SK-N-SH (cell line): ENCODE measurements at regions not wholly inside any gene's neighbourhood (a gene's known extent, or its start where the extent isn't known, plus 50 kb on each side); places are given as distances from the start of the nearest gene placed in this dataset.

Source experiments
- CTCF ChIA-PET: fragments of 300-600, 350-600 bp; formaldehyde crosslinking; extraction: SDS; loops from one replicate; lab custom pipeline; 2021; lab: Yijun Ruan, JAX
- POLR2A ChIA-PET: fragments of 350-600 bp; sonication (Branson Sonifier 250); formaldehyde crosslinking; extraction: SDS; loops from one replicate; lab custom pipeline; 2020; ENCODE audit warnings: antibody characterized with exemption, inconsistent platforms; lab: Yijun Ruan, JAX
- DNase-seq: peaks from one replicate; pipeline ENCODE4 v3.0.0; 2012
- H2AFZ ChIP-seq: fragments of 200-600 bp; sonication (generic); 2 replicates; pipeline ENCODE4 v1.8.1; 2016; ENCODE audit warnings: antibody characterized with exemption, mild to moderate bottlenecking, low read depth
- H3F3A ChIP-seq: fragments of 200-600 bp; sonication (generic); replicated peaks from 2 replicates; pipeline ENCODE3; 2016; ENCODE audit warnings: antibody characterized with exemption, mild to moderate bottlenecking; ENCODE audit not compliant: insufficient read depth
- H3K27ac ChIP-seq, 2 experiments: fragments of 200-500 bp in 1 of 2; fragments of 200-600 bp in 1 of 2; sonication (Bioruptor generic) in 1 of 2; sonication (generic), shearing (Covaris generic) in 1 of 2; 2 replicates each; pipeline versions ENCODE4 v1.5.1 to v1.6.1; 2014 to 2016; ENCODE audit warnings: low read depth in 2 of 2, inconsistent platforms in 1 of 2, low read length in 1 of 2, mild to moderate bottlenecking in 1 of 2, mixed read lengths in 1 of 2
- H3K27me3 ChIP-seq: fragments of 200-600 bp; sonication (generic), shearing (Covaris generic); 2 replicates; pipeline ENCODE4 v1.6.1; 2016; ENCODE audit warnings: mixed run types; ENCODE audit not compliant: insufficient read depth
- H3K36me3 ChIP-seq, 2 experiments: fragments of 200-500 bp in 1 of 2; fragments of 200-600 bp in 1 of 2; sonication (Bioruptor generic) in 1 of 2; sonication (generic) in 1 of 2; replicated peaks in 1 of 2; 2 replicates each; pipeline versions ENCODE3 to v1.5.1; 2014 to 2016; ENCODE audit warnings: low read length in 1 of 2, mild to moderate bottlenecking in 1 of 2; ENCODE audit not compliant: insufficient read depth in 2 of 2, control insufficient read depth in 1 of 2
- H3K4me1 ChIP-seq, 2 experiments: fragments of 200-500 bp in 1 of 2; fragments of 200-600 bp in 1 of 2; sonication (Bioruptor generic) in 1 of 2; sonication (generic), shearing (Covaris generic) in 1 of 2; 2 replicates each; pipeline versions ENCODE4 v1.5.1 to v1.6.1; 2014 to 2016; ENCODE audit warnings: low read depth in 1 of 2, low read length in 1 of 2, mixed run types in 1 of 2; ENCODE audit not compliant: insufficient read depth in 2 of 2, control insufficient read depth in 1 of 2
- H3K4me2 ChIP-seq: fragments of 200-600 bp; sonication (generic), shearing (Covaris generic); 2 replicates; pipeline ENCODE4 v1.6.1; 2017; ENCODE audit warnings: mixed run types
- H3K4me3 ChIP-seq, 2 experiments: fragments of 200-500 bp in 1 of 2; fragments of 200-600 bp in 1 of 2; sonication (Bioruptor generic) in 1 of 2; sonication (generic), shearing (Covaris generic) in 1 of 2; 2 replicates each; pipeline versions ENCODE4 v1.5.1 to v1.8.1; 2014 to 2016; ENCODE audit warnings: low read depth in 2 of 2, inconsistent platforms in 1 of 2, low read length in 1 of 2, mild to moderate bottlenecking in 1 of 2, mixed read lengths in 1 of 2, moderate library complexity in 1 of 2
- H3K79me2 ChIP-seq: fragments of 200-600 bp; sonication (generic); 2 replicates; pipeline ENCODE4 v1.8.1; 2017; ENCODE audit warnings: mild to moderate bottlenecking; ENCODE audit not compliant: insufficient read depth
- H3K9ac ChIP-seq: fragments of 200-600 bp; sonication (generic); 2 replicates; pipeline ENCODE4 v1.6.1; 2017; ENCODE audit warnings: mixed run types
- H3K9me2 ChIP-seq: fragments of 200-600 bp; sonication (generic); 2 replicates; pipeline ENCODE4 v1.6.1; 2017; ENCODE audit warnings: mixed run types
- H3K9me3 ChIP-seq: fragments of 200-600 bp; sonication (generic); 2 replicates; pipeline ENCODE4 v1.6.1; 2017; ENCODE audit warnings: mixed run types, mild to moderate bottlenecking, moderate library complexity
- H4K20me1 ChIP-seq: fragments of 200-600 bp; sonication (generic); 2 replicates; pipeline ENCODE4 v1.6.1; 2017; ENCODE audit warnings: mild to moderate bottlenecking, mixed run types; ENCODE audit not compliant: insufficient read depth
- CHD2 ChIP-seq: fragments of 150-350 bp; IDR thresholded peaks from 2 replicates; pipeline ENCODE4 v1.6.1; 2018; ENCODE audit warnings: low read length; ENCODE audit not compliant: partially characterized antibody
- CTCF ChIP-seq: fragments of 200-600 bp; sonication (generic); IDR thresholded peaks from 2 replicates; pipeline ENCODE4 v1.6.1; 2017; ENCODE audit warnings: antibody characterized with exemption, mild to moderate bottlenecking, moderate library complexity
- EP300 ChIP-seq, 2 experiments: IDR thresholded peaks; 2 replicates each; pipeline versions ENCODE4 v1.4.0 to v1.6.1; 2012; ENCODE audit warnings: borderline replicate concordance in 1 of 2, low read depth in 1 of 2, low read length in 1 of 2
- FOSL2 ChIP-seq: IDR thresholded peaks from 2 replicates; pipeline ENCODE4 v1.4.0; 2012; ENCODE audit warnings: low read depth, mild to moderate bottlenecking, moderate library complexity, borderline replicate concordance
- FOXJ3 ChIP-seq: sonication (generic); formaldehyde crosslinking; IDR thresholded peaks from 2 replicates; pipeline ENCODE4 v1.5.1; 2020; ENCODE audit warnings: mild to moderate bottlenecking, missing genetic modification reagents
- FOXM1 ChIP-seq: IDR thresholded peaks from 2 replicates; pipeline ENCODE4 v1.4.0; 2012; ENCODE audit warnings: low read depth, mild to moderate bottlenecking
- GABPA ChIP-seq: IDR thresholded peaks from 2 replicates; pipeline ENCODE4 v1.4.0; 2012; ENCODE audit warnings: low read depth, mild to moderate bottlenecking
- JUND ChIP-seq: IDR thresholded peaks from 2 replicates; pipeline ENCODE4 v1.4.0; 2012
- NFIC ChIP-seq: IDR thresholded peaks from 2 replicates; pipeline ENCODE4 v1.4.0; 2012; ENCODE audit warnings: borderline replicate concordance
- RFX5 ChIP-seq: IDR thresholded peaks from 2 replicates; pipeline ENCODE4 v1.6.1; 2012; ENCODE audit warnings: mild to moderate bottlenecking, improper control_type of control experiment, low read length
- RXRA ChIP-seq: IDR thresholded peaks from 2 replicates; pipeline ENCODE4 v1.4.0; 2012; ENCODE audit warnings: low read depth, mild to moderate bottlenecking, borderline replicate concordance
- SMC3 ChIP-seq: IDR thresholded peaks from 2 replicates; pipeline ENCODE4 v1.6.1; 2012; ENCODE audit warnings: low read depth, low read length, improper control_type of control experiment
- TAF1 ChIP-seq: IDR thresholded peaks from 2 replicates; pipeline ENCODE4 v1.6.1; 2012; ENCODE audit warnings: low read depth, mild to moderate bottlenecking, low read length, moderate library complexity, borderline replicate concordance
- TEAD4 ChIP-seq: IDR thresholded peaks from 2 replicates; pipeline ENCODE4 v1.4.0; 2012; ENCODE audit warnings: mild to moderate bottlenecking, borderline replicate concordance; ENCODE audit not compliant: insufficient read depth
- YY1 ChIP-seq: IDR thresholded peaks from 2 replicates; pipeline ENCODE4 v1.4.0; 2012; ENCODE audit warnings: low read depth, mild to moderate bottlenecking
- WGBS: methylation state at CpG from one replicate; pipeline ENCODE4 v1.1.6; 2017; ENCODE audit warnings: low lambda C conversion rate; 5-methylcytosine and 5-hydroxymethylcytosine counted together
- TF ChIP-seq, protein P1 (sequence below): IDR thresholded peaks from 2 replicates; pipeline ENCODE4 v1.4.0; 2012; ENCODE audit warnings: low read depth, borderline replicate concordance
- TF ChIP-seq, protein P2 (sequence below): fragments of 150-350 bp; IDR thresholded peaks from 2 replicates; pipeline ENCODE4 v1.6.1; 2016; ENCODE audit warnings: mild to moderate bottlenecking, low read depth, low read length
- TF ChIP-seq, protein P3 (sequence below): IDR thresholded peaks from 2 replicates; pipeline ENCODE4; 2012

DNA sequence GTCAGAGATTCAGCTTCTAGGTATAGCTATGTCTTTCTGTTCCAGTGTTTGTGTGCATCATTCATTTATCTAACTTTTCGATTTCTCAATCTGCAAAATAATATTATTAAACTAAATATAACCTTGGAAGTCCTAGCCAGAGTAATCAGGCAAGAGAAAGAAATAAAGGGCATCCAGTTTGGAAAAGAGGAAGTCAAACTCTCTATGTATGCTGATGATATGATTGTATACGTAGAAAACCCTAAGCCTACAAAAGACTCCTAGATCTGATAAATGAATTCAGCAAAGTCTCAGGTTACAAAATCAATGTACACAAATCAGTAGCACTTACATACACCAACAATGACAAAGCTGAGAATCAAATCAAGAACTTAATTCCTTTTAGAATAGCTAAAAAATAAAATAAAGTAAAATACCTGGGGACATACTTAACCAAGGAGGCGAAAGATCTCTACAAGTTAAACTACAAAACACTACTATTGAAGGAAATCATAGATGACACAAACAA, 718.2 kb downstream of the NTRK3 start:
- H4K20me1 ChIP-seq, result no peaks in the 10 kb centered on the region
- WGBS, result 25% methylated on average over 3 of the region's 3 CpGs
- H3K27me3 ChIP-seq, result no peaks in the 10 kb centered on the region
- H3K79me2 ChIP-seq, result no peaks in the 10 kb centered on the region
- H3K4me2 ChIP-seq, result no peak overlapping the region
- H3K4me3 ChIP-seq, result no peak overlapping the region
- H2AFZ ChIP-seq, result no peak overlapping the region
- TF ChIP-seq RFX5 (no peak), TEAD4 (no peak), YY1 (no peak), CTCF (no peak), RXRA (no peak), CHD2 (no peak), EP300 (IDR thresholded peaks at IDR 0.05; ENCODE audit: borderline replicate concordance in 1 of 2, low read depth in 1 of 2, low read length in 1 of 2) (no peak), SMC3 (no peak), FOXM1 (no peak), FOSL2 (no peak), FOXJ3 (CRISPR knock-in tag) (no peak), NFIC (no peak), JUND (no peak), TAF1 (no peak), GABPA (no peak)
- TF ChIP-seq, protein P1, sequence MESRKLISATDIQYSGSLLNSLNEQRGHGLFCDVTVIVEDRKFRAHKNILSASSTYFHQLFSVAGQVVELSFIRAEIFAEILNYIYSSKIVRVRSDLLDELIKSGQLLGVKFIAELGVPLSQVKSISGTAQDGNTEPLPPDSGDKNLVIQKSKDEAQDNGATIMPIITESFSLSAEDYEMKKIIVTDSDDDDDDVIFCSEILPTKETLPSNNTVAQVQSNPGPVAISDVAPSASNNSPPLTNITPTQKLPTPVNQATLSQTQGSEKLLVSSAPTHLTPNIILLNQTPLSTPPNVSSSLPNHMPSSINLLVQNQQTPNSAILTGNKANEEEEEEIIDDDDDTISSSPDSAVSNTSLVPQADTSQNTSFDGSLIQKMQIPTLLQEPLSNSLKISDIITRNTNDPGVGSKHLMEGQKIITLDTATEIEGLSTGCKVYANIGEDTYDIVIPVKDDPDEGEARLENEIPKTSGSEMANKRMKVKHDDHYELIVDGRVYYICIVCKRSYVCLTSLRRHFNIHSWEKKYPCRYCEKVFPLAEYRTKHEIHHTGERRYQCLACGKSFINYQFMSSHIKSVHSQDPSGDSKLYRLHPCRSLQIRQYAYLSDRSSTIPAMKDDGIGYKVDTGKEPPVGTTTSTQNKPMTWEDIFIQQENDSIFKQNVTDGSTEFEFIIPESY, result no peak
- TF ChIP-seq, protein P2, sequence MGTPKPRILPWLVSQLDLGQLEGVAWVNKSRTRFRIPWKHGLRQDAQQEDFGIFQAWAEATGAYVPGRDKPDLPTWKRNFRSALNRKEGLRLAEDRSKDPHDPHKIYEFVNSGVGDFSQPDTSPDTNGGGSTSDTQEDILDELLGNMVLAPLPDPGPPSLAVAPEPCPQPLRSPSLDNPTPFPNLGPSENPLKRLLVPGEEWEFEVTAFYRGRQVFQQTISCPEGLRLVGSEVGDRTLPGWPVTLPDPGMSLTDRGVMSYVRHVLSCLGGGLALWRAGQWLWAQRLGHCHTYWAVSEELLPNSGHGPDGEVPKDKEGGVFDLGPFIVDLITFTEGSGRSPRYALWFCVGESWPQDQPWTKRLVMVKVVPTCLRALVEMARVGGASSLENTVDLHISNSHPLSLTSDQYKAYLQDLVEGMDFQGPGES, result no peak
- TF ChIP-seq, protein P3, sequence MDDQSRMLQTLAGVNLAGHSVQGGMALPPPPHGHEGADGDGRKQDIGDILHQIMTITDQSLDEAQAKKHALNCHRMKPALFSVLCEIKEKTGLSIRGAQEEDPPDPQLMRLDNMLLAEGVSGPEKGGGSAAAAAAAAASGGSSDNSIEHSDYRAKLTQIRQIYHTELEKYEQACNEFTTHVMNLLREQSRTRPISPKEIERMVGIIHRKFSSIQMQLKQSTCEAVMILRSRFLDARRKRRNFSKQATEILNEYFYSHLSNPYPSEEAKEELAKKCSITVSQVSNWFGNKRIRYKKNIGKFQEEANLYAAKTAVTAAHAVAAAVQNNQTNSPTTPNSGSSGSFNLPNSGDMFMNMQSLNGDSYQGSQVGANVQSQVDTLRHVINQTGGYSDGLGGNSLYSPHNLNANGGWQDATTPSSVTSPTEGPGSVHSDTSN, result no peak
- no peak overlapping the region for H3K27ac ChIP-seq
- no peak for DNase-seq
- H3K9me2 ChIP-seq, result no peaks in the 10 kb centered on the region
- no peak overlapping the region for H3K9ac ChIP-seq
- POLR2A ChIA-PET, result no interaction called here
- H3K9me3 ChIP-seq, result no peaks in the 10 kb centered on the region
- H3K36me3 ChIP-seq, result no peaks in the 10 kb centered on the region
- no peaks in the 10 kb centered on the region for H3K4me1 ChIP-seq
- no peaks in the 10 kb centered on the region for H3F3A ChIP-seq
- CTCF ChIA-PET, result no interaction called here
